Neural cell (in vitro differentiated cells): ENCODE measurements at regions not wholly inside any gene's neighbourhood (a gene's known extent, or its start where the extent isn't known, plus 50 kb on each side); places are given as distances from the start of the nearest gene placed in this dataset.

Source experiments
- H2AFZ ChIP-seq: fragments of 200-600, 300-800 bp; sonication (generic), shearing (Covaris generic); 2 replicates; pipeline ENCODE4 v1.6.0; 2014; ENCODE audit warnings: low read depth, mild to moderate bottlenecking, antibody characterized with exemption, low read length, moderate library complexity
- H3F3A ChIP-seq: fragments of 200-600 bp; shearing (Covaris generic); 2 replicates; pipeline ENCODE4 v1.6.1; 2016; ENCODE audit warnings: mild to moderate bottlenecking, moderate library complexity, mixed read lengths, antibody characterized with exemption, low read length; ENCODE audit not compliant: insufficient read depth, poor library complexity, severe bottlenecking
- H3K27ac ChIP-seq: fragments of 200-600, 300-800 bp; sonication (generic), shearing (Covaris generic); 2 replicates; pipeline ENCODE4 v1.5.1; 2014; ENCODE audit warnings: mild to moderate bottlenecking, low read length, moderate library complexity
- H3K27me3 ChIP-seq: fragments of 300-800, 200-600 bp; sonication (generic), shearing (Covaris generic); 2 replicates; pipeline ENCODE4 v1.6.0; 2014; ENCODE audit warnings: mild to moderate bottlenecking, low read depth, low read length, moderate library complexity; ENCODE audit not compliant: insufficient read depth
- H3K36me3 ChIP-seq: fragments of 300-800, 200-600 bp; sonication (generic), shearing (Covaris generic); 2 replicates; pipeline ENCODE4 v1.5.1; 2014; ENCODE audit warnings: mild to moderate bottlenecking, antibody characterized with exemption, low read length, moderate library complexity; ENCODE audit not compliant: insufficient read depth
- H3K4me2 ChIP-seq: fragments of 300-800, 200-600 bp; sonication (generic), shearing (Covaris generic); 2 replicates; pipeline ENCODE4 v1.6.0; 2014; ENCODE audit warnings: mild to moderate bottlenecking, low read length
- H3K4me3 ChIP-seq: fragments of 300-800, 200-600 bp; sonication (generic), shearing (Covaris generic); 2 replicates; pipeline ENCODE4 v1.5.1; 2014; ENCODE audit warnings: mild to moderate bottlenecking, low read length, moderate library complexity
- H3K79me2 ChIP-seq: fragments of 200-600 bp; shearing (Covaris generic); replicated peaks from 2 replicates; pipeline ENCODE4 v1.6.0; 2014; ENCODE audit warnings: mild to moderate bottlenecking, low read length, moderate library complexity; ENCODE audit not compliant: insufficient read depth
- H3K9ac ChIP-seq: fragments of 300-800, 200-600 bp; sonication (generic), shearing (Covaris generic); 2 replicates; pipeline ENCODE4 v1.6.1; 2016; ENCODE audit warnings: mild to moderate bottlenecking, low read length, mixed read lengths
- H3K9me2 ChIP-seq: fragments of 200-600 bp; shearing (Covaris generic); 2 replicates; pipeline ENCODE4 v1.6.1; 2016; ENCODE audit warnings: mild to moderate bottlenecking, low read length, mixed read lengths; ENCODE audit not compliant: insufficient read depth
- H3K9me3 ChIP-seq: fragments of 200-600, 300-800 bp; sonication (generic), shearing (Covaris generic); 2 replicates; pipeline ENCODE4 v1.6.1; 2016; ENCODE audit warnings: mild to moderate bottlenecking, mixed run types, low read length, moderate library complexity, mixed read lengths
- H4K20me1 ChIP-seq: fragments of 200-600 bp; shearing (Covaris generic); 2 replicates; pipeline ENCODE4 v1.6.1; 2016; ENCODE audit warnings: mild to moderate bottlenecking, mixed run types; ENCODE audit not compliant: insufficient read depth
- EP300 ChIP-seq: fragments of 450-650 bp; conservative IDR thresholded peaks from 2 replicates; pipeline ENCODE4 v1.6.1; 2014; ENCODE audit warnings: antibody characterized with exemption, mild to moderate bottlenecking, moderate library complexity; ENCODE audit not compliant: poor library complexity, severe bottlenecking
- EZH2 ChIP-seq: fragments of 200-600, 300-800 bp; shearing (Covaris generic), sonication (generic); IDR thresholded peaks from 2 replicates; pipeline ENCODE4 v1.6.1; 2014; ENCODE audit warnings: antibody characterized with exemption, low read length, borderline replicate concordance, mild to moderate bottlenecking; ENCODE audit not compliant: insufficient read depth, poor library complexity, severe bottlenecking
- MXI1 ChIP-seq: fragments of 450-650 bp; conservative IDR thresholded peaks from 2 replicates; pipeline ENCODE4 v1.6.1; 2014; ENCODE audit warnings: antibody characterized with exemption, mild to moderate bottlenecking; ENCODE audit not compliant: poor library complexity, severe bottlenecking
- POLR2AphosphoS5 ChIP-seq: IDR thresholded peaks from 2 replicates; pipeline ENCODE4 v1.6.1; 2012
- RAD21 ChIP-seq: fragments of 450-650 bp; conservative IDR thresholded peaks from 2 replicates; pipeline ENCODE4 v1.6.1; 2014; ENCODE audit warnings: antibody characterized with exemption, mild to moderate bottlenecking, moderate library complexity
- SMC3 ChIP-seq: fragments of 450-650 bp; conservative IDR thresholded peaks from 2 replicates; pipeline ENCODE4 v1.6.1; 2014; ENCODE audit warnings: antibody characterized with exemption, mild to moderate bottlenecking, moderate library complexity; ENCODE audit not compliant: poor library complexity
- TAF1 ChIP-seq: IDR thresholded peaks from 2 replicates; pipeline ENCODE4 v1.6.1; 2012; ENCODE audit warnings: low read depth
- TF ChIP-seq, protein P1 (sequence below): IDR thresholded peaks from 2 replicates; pipeline ENCODE4 v1.6.1; 2012; ENCODE audit warnings: borderline replicate concordance
- TF ChIP-seq, protein P2 (sequence below): fragments of 450-650 bp; IDR thresholded peaks from 2 replicates; pipeline ENCODE4 v1.5.1; 2014; ENCODE audit warnings: antibody characterized with exemption, mild to moderate bottlenecking, moderate library complexity; ENCODE audit not compliant: poor library complexity, severe bottlenecking

DNA sequence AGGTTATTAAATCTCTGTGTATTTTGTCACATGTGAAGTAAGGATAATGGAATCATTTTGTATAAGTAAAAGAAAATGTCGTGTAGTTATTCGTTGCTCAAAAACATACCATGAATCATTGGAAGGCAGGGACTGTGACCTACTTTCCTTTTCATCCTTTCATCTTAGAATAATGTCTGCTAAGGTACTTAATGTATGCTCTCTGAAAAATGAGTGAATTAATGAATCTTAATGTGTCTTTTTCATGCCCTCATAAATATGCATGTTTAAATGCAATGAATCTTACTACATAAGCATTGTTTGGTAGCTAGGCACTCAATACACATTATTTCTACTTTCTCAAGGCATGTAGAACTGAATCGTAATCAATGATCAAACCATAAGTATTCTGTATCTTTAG lies 343.9 kb downstream of the MAGEB5 start:
- H3K9me2 ChIP-seq: no peaks in the 10 kb centered on the region
- no peak overlapping the region for H3K27ac ChIP-seq
- H3K9me3 ChIP-seq: no peaks in the 10 kb centered on the region
- H3F3A ChIP-seq: no peaks in the 10 kb centered on the region
- H3K79me2 ChIP-seq: no peaks in the 10 kb centered on the region
- no peaks in the 10 kb centered on the region for H3K36me3 ChIP-seq
- no peaks in the 10 kb centered on the region for H3K27me3 ChIP-seq
- H3K9ac ChIP-seq: no peak overlapping the region
- no peak overlapping the region for H3K4me3 ChIP-seq
- no peak for TF ChIP-seq SMC3
- no peak for TF ChIP-seq POLR2AphosphoS5
- TF ChIP-seq, protein P1, sequence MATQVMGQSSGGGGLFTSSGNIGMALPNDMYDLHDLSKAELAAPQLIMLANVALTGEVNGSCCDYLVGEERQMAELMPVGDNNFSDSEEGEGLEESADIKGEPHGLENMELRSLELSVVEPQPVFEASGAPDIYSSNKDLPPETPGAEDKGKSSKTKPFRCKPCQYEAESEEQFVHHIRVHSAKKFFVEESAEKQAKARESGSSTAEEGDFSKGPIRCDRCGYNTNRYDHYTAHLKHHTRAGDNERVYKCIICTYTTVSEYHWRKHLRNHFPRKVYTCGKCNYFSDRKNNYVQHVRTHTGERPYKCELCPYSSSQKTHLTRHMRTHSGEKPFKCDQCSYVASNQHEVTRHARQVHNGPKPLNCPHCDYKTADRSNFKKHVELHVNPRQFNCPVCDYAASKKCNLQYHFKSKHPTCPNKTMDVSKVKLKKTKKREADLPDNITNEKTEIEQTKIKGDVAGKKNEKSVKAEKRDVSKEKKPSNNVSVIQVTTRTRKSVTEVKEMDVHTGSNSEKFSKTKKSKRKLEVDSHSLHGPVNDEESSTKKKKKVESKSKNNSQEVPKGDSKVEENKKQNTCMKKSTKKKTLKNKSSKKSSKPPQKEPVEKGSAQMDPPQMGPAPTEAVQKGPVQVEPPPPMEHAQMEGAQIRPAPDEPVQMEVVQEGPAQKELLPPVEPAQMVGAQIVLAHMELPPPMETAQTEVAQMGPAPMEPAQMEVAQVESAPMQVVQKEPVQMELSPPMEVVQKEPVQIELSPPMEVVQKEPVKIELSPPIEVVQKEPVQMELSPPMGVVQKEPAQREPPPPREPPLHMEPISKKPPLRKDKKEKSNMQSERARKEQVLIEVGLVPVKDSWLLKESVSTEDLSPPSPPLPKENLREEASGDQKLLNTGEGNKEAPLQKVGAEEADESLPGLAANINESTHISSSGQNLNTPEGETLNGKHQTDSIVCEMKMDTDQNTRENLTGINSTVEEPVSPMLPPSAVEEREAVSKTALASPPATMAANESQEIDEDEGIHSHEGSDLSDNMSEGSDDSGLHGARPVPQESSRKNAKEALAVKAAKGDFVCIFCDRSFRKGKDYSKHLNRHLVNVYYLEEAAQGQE: no peak
- no peak for TF ChIP-seq RAD21
- TF ChIP-seq, protein P2, sequence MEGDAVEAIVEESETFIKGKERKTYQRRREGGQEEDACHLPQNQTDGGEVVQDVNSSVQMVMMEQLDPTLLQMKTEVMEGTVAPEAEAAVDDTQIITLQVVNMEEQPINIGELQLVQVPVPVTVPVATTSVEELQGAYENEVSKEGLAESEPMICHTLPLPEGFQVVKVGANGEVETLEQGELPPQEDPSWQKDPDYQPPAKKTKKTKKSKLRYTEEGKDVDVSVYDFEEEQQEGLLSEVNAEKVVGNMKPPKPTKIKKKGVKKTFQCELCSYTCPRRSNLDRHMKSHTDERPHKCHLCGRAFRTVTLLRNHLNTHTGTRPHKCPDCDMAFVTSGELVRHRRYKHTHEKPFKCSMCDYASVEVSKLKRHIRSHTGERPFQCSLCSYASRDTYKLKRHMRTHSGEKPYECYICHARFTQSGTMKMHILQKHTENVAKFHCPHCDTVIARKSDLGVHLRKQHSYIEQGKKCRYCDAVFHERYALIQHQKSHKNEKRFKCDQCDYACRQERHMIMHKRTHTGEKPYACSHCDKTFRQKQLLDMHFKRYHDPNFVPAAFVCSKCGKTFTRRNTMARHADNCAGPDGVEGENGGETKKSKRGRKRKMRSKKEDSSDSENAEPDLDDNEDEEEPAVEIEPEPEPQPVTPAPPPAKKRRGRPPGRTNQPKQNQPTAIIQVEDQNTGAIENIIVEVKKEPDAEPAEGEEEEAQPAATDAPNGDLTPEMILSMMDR: no peak
- no peak for TF ChIP-seq EZH2
- no peak for TF ChIP-seq EP300
- TF ChIP-seq MXI1: no peak
- no peak for TF ChIP-seq TAF1
- no peak overlapping the region for H3K4me2 ChIP-seq
- no peaks in the 10 kb centered on the region for H4K20me1 ChIP-seq
- no peak overlapping the region for H2AFZ ChIP-seq

DNA sequence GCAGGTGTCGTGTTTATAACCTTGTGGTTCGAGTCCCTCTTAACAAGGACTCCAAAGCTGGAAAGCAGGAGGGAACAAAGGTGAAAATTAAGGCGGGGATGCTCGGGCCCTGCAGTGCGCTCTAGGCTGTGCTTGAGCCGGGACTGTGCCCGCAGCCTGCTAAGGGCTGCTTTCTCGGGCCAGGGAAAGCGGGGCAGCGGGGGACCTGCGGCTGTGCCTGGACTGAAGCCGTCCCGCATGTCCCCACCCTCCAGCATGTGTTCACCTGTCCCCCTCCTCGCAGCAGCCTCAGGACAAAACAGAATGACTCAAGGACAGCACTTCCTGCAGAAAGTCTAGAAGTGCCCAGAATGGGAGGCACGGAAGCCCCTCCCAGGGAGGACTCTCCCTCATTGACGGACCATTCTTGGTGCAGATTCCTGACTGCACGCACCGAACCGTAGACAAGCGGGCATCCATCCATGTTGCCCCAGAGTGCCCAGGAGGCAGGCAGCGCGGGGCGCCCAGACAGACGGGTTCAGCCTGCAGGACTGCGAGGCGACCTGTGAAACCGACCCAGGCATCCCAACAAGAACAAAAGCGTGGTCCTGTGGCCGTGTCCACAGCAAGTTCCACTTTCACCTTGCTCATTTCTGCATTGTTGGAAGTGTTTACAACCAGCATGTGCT lies 342.9 kb downstream of the MAGEB5 start:
- no peak overlapping the region for H3K4me2 ChIP-seq
- H4K20me1 ChIP-seq: no peaks in the 10 kb centered on the region
- no peaks in the 10 kb centered on the region for H3K27me3 ChIP-seq
- H3K27ac ChIP-seq: no peak overlapping the region
- H3K9me2 ChIP-seq: no peaks in the 10 kb centered on the region
- H3K9me3 ChIP-seq: no peaks in the 10 kb centered on the region
- no peak for TF ChIP-seq EZH2
- TF ChIP-seq, protein P2: no peak
- no peak for TF ChIP-seq POLR2AphosphoS5
- no peak for TF ChIP-seq SMC3
- TF ChIP-seq RAD21: no peak
- no peak for TF ChIP-seq EP300
- TF ChIP-seq MXI1: no peak
- TF ChIP-seq TAF1: no peak
- TF ChIP-seq, protein P1: no peak
- H3F3A ChIP-seq: no peaks in the 10 kb centered on the region
- H3K9ac ChIP-seq: no peak overlapping the region
- no peak overlapping the region for H2AFZ ChIP-seq
- H3K79me2 ChIP-seq: no peaks in the 10 kb centered on the region
- H3K36me3 ChIP-seq: no peaks in the 10 kb centered on the region
- no peak overlapping the region for H3K4me3 ChIP-seq
